GM23338 (cell line): ENCODE measurements at regions not wholly inside any gene's neighbourhood (a gene's known extent, or its start where the extent isn't known, plus 50 kb on each side); places are given as distances from the start of the nearest gene placed in this dataset.

Experiments used
- CREB1 ChIP-seq: fragments of 250-450 bp; sonication (Bioruptor Pico); IDR thresholded peaks from 2 replicates; pipeline ENCODE4 v1.5.0; 2020; ENCODE audit warnings: low read depth, mild to moderate bottlenecking, moderate library complexity
- CTCF ChIP-seq, 2 experiments: fragments of 200-600 bp in 1 of 2; sonication (generic) in 1 of 2; conservative IDR thresholded peaks; 2 replicates each; pipeline versions ENCODE4 v1.5.1 to v1.6.1; 2016 to 2017; ENCODE audit warnings: antibody characterized with exemption in 2 of 2, low read depth in 2 of 2, mild to moderate bottlenecking in 2 of 2, moderate library complexity in 1 of 2
- EZH2 ChIP-seq: fragments of 200-600 bp; sonication (generic); IDR thresholded peaks from one replicate; pipeline ENCODE4 v1.8.0; 2017; ENCODE audit warnings: antibody characterized with exemption, mild to moderate bottlenecking, low read depth; ENCODE audit not compliant: unreplicated experiment
- EZH2phosphoT487 ChIP-seq: fragments of 200-600 bp; sonication (generic); IDR thresholded peaks from one replicate; pipeline ENCODE4 v1.8.1; 2018; ENCODE audit warnings: antibody characterized with exemption; ENCODE audit not compliant: unreplicated experiment
- JUNB ChIP-seq: IDR thresholded peaks from one replicate; pipeline ENCODE4 v1.6.1; 2016; ENCODE audit warnings: antibody characterized with exemption; ENCODE audit not compliant: unreplicated experiment
- NANOG ChIP-seq: IDR thresholded peaks from 2 replicates; pipeline ENCODE4 v1.6.1; 2016; ENCODE audit warnings: antibody characterized with exemption, borderline replicate concordance
- POLR2AphosphoS5 ChIP-seq: IDR thresholded peaks from 2 replicates; pipeline ENCODE4 v1.6.1; 2016; ENCODE audit warnings: antibody characterized with exemption, low read depth
- REST ChIP-seq: IDR thresholded peaks from one replicate; pipeline ENCODE4 v1.6.1; 2018; ENCODE audit warnings: antibody characterized with exemption; ENCODE audit not compliant: unreplicated experiment
- STAT1 ChIP-seq: IDR thresholded peaks from one replicate; pipeline ENCODE4 v1.6.1; 2016; ENCODE audit warnings: antibody characterized with exemption; ENCODE audit not compliant: unreplicated experiment
- ZNF114 ChIP-seq: fragments of 250-450 bp; sonication (Bioruptor Pico); IDR thresholded peaks from 2 replicates; pipeline ENCODE4 v1.5.0; 2020; ENCODE audit warnings: mild to moderate bottlenecking, moderate library complexity
- ZNF331 ChIP-seq: fragments of 250-450 bp; sonication (Bioruptor Pico); IDR thresholded peaks from 2 replicates; pipeline ENCODE4 v1.5.0; 2020; ENCODE audit warnings: low read depth, mild to moderate bottlenecking, moderate library complexity
- TF ChIP-seq, protein P1 (sequence below): fragments of 250-450 bp; sonication (Bioruptor Pico); IDR thresholded peaks from 2 replicates; pipeline ENCODE4 v1.5.0; 2020; ENCODE audit warnings: mild to moderate bottlenecking, moderate library complexity
- TF ChIP-seq, protein P2 (sequence below): IDR thresholded peaks from 2 replicates; pipeline ENCODE4 v1.6.1; 2016; ENCODE audit warnings: antibody characterized with exemption

- TF ChIP-seq REST (no peak), CTCF (conservative IDR thresholded peaks at IDR 0.05; ENCODE audit: low read depth in 2 of 2) (no peak), POLR2AphosphoS5 (no peak), ZNF331 (CRISPR knock-in tag) (no peak), EZH2 (no peak), CREB1 (CRISPR knock-in tag) (no peak), EZH2phosphoT487 (no peak), JUNB (no peak), STAT1 (no peak), NANOG (no peak), ZNF114 (CRISPR knock-in tag) (no peak)
- TF ChIP-seq, protein P1, sequence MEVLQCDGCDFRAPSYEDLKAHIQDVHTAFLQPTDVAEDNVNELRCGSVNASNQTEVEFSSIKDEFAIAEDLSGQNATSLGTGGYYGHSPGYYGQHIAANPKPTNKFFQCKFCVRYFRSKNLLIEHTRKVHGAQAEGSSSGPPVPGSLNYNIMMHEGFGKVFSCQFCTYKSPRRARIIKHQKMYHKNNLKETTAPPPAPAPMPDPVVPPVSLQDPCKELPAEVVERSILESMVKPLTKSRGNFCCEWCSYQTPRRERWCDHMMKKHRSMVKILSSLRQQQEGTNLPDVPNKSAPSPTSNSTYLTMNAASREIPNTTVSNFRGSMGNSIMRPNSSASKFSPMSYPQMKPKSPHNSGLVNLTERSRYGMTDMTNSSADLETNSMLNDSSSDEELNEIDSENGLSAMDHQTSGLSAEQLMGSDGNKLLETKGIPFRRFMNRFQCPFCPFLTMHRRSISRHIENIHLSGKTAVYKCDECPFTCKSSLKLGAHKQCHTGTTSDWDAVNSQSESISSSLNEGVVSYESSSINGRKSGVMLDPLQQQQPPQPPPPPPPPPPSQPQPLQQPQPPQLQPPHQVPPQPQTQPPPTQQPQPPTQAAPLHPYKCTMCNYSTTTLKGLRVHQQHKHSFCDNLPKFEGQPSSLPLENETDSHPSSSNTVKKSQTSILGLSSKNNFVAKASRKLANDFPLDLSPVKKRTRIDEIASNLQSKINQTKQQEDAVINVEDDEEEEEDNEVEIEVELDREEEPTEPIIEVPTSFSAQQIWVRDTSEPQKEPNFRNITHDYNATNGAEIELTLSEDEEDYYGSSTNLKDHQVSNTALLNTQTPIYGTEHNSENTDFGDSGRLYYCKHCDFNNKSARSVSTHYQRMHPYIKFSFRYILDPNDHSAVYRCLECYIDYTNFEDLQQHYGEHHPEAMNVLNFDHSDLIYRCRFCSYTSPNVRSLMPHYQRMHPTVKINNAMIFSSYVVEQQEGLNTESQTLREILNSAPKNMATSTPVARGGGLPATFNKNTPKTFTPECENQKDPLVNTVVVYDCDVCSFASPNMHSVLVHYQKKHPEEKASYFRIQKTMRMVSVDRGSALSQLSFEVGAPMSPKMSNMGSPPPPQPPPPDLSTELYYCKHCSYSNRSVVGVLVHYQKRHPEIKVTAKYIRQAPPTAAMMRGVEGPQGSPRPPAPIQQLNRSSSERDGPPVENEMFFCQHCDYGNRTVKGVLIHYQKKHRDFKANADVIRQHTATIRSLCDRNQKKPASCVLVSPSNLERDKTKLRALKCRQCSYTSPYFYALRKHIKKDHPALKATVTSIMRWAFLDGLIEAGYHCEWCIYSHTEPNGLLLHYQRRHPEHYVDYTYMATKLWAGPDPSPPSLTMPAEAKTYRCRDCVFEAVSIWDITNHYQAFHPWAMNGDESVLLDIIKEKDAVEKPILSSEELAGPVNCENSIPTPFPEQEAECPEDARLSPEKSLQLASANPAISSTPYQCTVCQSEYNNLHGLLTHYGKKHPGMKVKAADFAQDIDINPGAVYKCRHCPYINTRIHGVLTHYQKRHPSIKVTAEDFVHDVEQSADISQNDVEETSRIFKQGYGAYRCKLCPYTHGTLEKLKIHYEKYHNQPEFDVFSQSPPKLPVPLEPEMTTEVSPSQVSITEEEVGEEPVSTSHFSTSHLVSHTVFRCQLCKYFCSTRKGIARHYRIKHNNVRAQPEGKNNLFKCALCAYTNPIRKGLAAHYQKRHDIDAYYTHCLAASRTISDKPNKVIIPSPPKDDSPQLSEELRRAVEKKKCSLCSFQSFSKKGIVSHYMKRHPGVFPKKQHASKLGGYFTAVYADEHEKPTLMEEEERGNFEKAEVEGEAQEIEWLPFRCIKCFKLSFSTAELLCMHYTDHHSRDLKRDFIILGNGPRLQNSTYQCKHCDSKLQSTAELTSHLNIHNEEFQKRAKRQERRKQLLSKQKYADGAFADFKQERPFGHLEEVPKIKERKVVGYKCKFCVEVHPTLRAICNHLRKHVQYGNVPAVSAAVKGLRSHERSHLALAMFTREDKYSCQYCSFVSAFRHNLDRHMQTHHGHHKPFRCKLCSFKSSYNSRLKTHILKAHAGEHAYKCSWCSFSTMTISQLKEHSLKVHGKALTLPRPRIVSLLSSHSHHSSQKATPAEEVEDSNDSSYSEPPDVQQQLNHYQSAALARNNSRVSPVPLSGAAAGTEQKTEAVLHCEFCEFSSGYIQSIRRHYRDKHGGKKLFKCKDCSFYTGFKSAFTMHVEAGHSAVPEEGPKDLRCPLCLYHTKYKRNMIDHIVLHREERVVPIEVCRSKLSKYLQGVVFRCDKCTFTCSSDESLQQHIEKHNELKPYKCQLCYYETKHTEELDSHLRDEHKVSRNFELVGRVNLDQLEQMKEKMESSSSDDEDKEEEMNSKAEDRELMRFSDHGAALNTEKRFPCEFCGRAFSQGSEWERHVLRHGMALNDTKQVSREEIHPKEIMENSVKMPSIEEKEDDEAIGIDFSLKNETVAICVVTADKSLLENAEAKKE = no peak
- TF ChIP-seq, protein P2, sequence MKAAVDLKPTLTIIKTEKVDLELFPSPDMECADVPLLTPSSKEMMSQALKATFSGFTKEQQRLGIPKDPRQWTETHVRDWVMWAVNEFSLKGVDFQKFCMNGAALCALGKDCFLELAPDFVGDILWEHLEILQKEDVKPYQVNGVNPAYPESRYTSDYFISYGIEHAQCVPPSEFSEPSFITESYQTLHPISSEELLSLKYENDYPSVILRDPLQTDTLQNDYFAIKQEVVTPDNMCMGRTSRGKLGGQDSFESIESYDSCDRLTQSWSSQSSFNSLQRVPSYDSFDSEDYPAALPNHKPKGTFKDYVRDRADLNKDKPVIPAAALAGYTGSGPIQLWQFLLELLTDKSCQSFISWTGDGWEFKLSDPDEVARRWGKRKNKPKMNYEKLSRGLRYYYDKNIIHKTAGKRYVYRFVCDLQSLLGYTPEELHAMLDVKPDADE = no peak
These were observed 149.3 kb upstream of the KL start for GRCh38 chr13:32866921-32867320.
